Transverse colon (tissue), 3 donors: ENCODE measurements at regions not wholly inside any gene's neighbourhood (a gene's known extent, or its start where the extent isn't known, plus 50 kb on each side); places are given as distances from the start of the nearest gene placed in this dataset.

Experiments
- POLR2A ChIP-seq: fragments of 450-650 bp; IDR thresholded peaks from one replicate; pipeline ENCODE4 v1.6.1; 2016; ENCODE audit warnings: antibody characterized with exemption, mild to moderate bottlenecking, moderate library complexity
- TF ChIP-seq, protein P1 (sequence below), 5 experiments: fragments of 200-600 bp in 3 of 5; fragments of 450-650 bp in 2 of 5; sonication (generic) in 3 of 5; IDR thresholded peaks; 1 replicate in 2 of 5; 2 replicates in 3 of 5; pipeline ENCODE4 v1.5.1; 2016 to 2017; ENCODE audit warnings: antibody characterized with exemption in 5 of 5, inconsistent platforms in 3 of 5, mild to moderate bottlenecking in 2 of 5, moderate library complexity in 1 of 5

DNA sequence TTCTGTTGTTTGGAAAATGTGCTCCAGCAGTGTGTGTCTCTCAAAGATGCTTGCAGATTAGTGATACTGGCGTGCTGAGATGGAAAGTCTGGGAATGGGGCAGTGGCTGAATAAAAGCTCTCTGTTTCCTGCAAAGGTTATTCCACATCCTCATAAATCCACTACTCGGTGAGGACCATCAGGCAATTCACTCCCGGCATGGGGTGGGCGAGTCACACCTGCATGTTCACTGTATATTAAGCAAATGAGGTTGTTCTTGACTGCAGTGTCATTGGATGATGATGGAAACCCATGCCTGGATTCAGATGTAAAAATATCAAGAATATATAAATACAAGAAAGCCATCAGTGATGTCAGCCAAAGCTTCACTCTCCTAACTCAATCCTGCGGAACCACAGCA, 65.4 kb upstream of the DSCAM start:
- TF ChIP-seq POLR2A: no peak
- TF ChIP-seq, protein P1, sequence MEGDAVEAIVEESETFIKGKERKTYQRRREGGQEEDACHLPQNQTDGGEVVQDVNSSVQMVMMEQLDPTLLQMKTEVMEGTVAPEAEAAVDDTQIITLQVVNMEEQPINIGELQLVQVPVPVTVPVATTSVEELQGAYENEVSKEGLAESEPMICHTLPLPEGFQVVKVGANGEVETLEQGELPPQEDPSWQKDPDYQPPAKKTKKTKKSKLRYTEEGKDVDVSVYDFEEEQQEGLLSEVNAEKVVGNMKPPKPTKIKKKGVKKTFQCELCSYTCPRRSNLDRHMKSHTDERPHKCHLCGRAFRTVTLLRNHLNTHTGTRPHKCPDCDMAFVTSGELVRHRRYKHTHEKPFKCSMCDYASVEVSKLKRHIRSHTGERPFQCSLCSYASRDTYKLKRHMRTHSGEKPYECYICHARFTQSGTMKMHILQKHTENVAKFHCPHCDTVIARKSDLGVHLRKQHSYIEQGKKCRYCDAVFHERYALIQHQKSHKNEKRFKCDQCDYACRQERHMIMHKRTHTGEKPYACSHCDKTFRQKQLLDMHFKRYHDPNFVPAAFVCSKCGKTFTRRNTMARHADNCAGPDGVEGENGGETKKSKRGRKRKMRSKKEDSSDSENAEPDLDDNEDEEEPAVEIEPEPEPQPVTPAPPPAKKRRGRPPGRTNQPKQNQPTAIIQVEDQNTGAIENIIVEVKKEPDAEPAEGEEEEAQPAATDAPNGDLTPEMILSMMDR (IDR thresholded peaks at IDR 0.05): no peak
